GM08714 (cell line): ENCODE measurements at regions not wholly inside any gene's neighbourhood (a gene's known extent, or its start where the extent isn't known, plus 50 kb on each side); places are given as distances from the start of the nearest gene placed in this dataset.
"Not testable (repeated sequence)": the region's sequence is repeated elsewhere in the genome, so short reads cannot be mapped to it uniquely, and the experiment has no call there.

ENCODE experiments used
- H3K4me3 ChIP-seq: fragments of 200-500 bp; sonication (Bioruptor generic); 2 replicates; pipeline ENCODE4 v1.5.1; 2014; ENCODE audit warnings: mild to moderate bottlenecking, low read length, inconsistent platforms
- ZNF274 ChIP-seq: IDR thresholded peaks from 2 replicates; pipeline ENCODE4 v1.6.1; 2012; ENCODE audit warnings: mild to moderate bottlenecking, low read depth, low read length

- no peak for TF ChIP-seq ZNF274
- H3K4me3 ChIP-seq: no peak overlapping the region
These were observed 1212.0 kb downstream of the GALC start for GRCh38 chr14:86780876-86781510.

- no peak for TF ChIP-seq ZNF274
These were observed 1212.5 kb downstream of the GALC start for GRCh38 chr14:86780461-86780860.

GRCh38 chr14:86779416-86779815 lies 1213.6 kb downstream of the GALC start:
- TF ChIP-seq ZNF274: no peak
- no peak overlapping the region for H3K4me3 ChIP-seq

More at GRCh38 chr14:86780461-86780860, 1212.5 kb downstream of the GALC start:
- no peak overlapping the region for H3K4me3 ChIP-seq

GRCh38 chr14:86777963-86778602 lies 1214.9 kb downstream of the GALC start:
- no peak overlapping the region for H3K4me3 ChIP-seq
- TF ChIP-seq ZNF274: no peak

GRCh38 chr14:86775896-86776295 lies 1217.1 kb downstream of the GALC start:
- not testable (repeated sequence) for H3K4me3 ChIP-seq

GRCh38 chr14:86774916-86775315 lies 1218.1 kb downstream of the GALC start:
- TF ChIP-seq ZNF274: no peak

GRCh38 chr14:86772075-86772474 lies 1220.9 kb downstream of the GALC start:
- TF ChIP-seq ZNF274: no peak
- H3K4me3 ChIP-seq: no peak overlapping the region

More at GRCh38 chr14:86774916-86775315, 1218.1 kb downstream of the GALC start:
- H3K4me3 ChIP-seq: no peak overlapping the region

- no peak for TF ChIP-seq ZNF274
- H3K4me3 ChIP-seq: no peak overlapping the region
These were observed 1222.8 kb downstream of the GALC start for GRCh38 chr14:86770186-86770585.

- TF ChIP-seq ZNF274: no peak
- no peak overlapping the region for H3K4me3 ChIP-seq
These were observed 1226.5 kb downstream of the GALC start for GRCh38 chr14:86766469-86766868.

GRCh38 chr14:86761611-86762010 lies 1231.4 kb downstream of the GALC start:
- no peak overlapping the region for H3K4me3 ChIP-seq
- no peak for TF ChIP-seq ZNF274

- TF ChIP-seq ZNF274: no peak
- H3K4me3 ChIP-seq: no peak overlapping the region
These were observed 1226.7 kb downstream of the FLRT2 start for GRCh38 chr14:86756521-86757190.

GRCh38 chr14:86750488-86750887 lies 1220.5 kb downstream of the FLRT2 start:
- not testable (repeated sequence) for H3K4me3 ChIP-seq

GRCh38 chr14:86739761-86740160 lies 1209.8 kb downstream of the FLRT2 start:
- TF ChIP-seq ZNF274: no peak

GRCh38 chr14:86731427-86731826 lies 1201.5 kb downstream of the FLRT2 start:
- not testable (repeated sequence) for H3K4me3 ChIP-seq

More at GRCh38 chr14:86739761-86740160, 1209.8 kb downstream of the FLRT2 start:
- H3K4me3 ChIP-seq: no peak overlapping the region

GRCh38 chr14:86723254-86723624 lies 1193.3 kb downstream of the FLRT2 start:
- no peak for TF ChIP-seq ZNF274
- H3K4me3 ChIP-seq: no peak overlapping the region
